ENCODE measurements at regions not wholly inside any gene's neighbourhood (a gene's known extent, or its start where the extent isn't known, plus 50 kb on each side); places are given as distances from the start of the nearest gene placed in this dataset.
"Not testable (repeated sequence)": the region's sequence is repeated elsewhere in the genome, so short reads cannot be mapped to it uniquely, and the experiment has no call there.

GRCh38 chr4:83213640-83214039, 71.0 kb downstream of the COQ2 start:
- no peak for DNase-seq

GRCh38 chr4:83212041-83212851, 72.4 kb downstream of the COQ2 start:
- no peak for DNase-seq

- DNase-seq: no peak
Measured at GRCh38 chr4:83209419-83209818, 75.2 kb downstream of the COQ2 start.

GRCh38 chr4:83208371-83209365, 75.9 kb downstream of the COQ2 start:
- DNase-seq: no peak

- peak in 1 of 2 experiments; percentile 71 for DNase-seq
Measured at GRCh38 chr4:83207497-83208101, 77.0 kb downstream of the COQ2 start.

- DNase-seq: no peak
Measured at GRCh38 chr4:83205760-83206159, 78.8 kb downstream of the COQ2 start.

GRCh38 chr4:83204731-83205130, 79.9 kb downstream of the COQ2 start:
- no peak for DNase-seq

- DNase-seq: no peak
Measured at GRCh38 chr4:83201761-83202160, 82.8 kb downstream of the COQ2 start.

- no peak for DNase-seq
Measured at GRCh38 chr4:83197555-83198235, 83.2 kb upstream of the PLAC8 start.

GRCh38 chr4:83196921-83197320, 82.4 kb upstream of the PLAC8 start:
- DNase-seq: no peak

- no peak for DNase-seq
Measured at GRCh38 chr4:83195269-83195668, 80.7 kb upstream of the PLAC8 start.

GRCh38 chr4:83194588-83194987, 80.1 kb upstream of the PLAC8 start:
- DNase-seq: not testable (repeated sequence)

- DNase-seq: no peak
Measured at GRCh38 chr4:83192634-83193033, 78.1 kb upstream of the PLAC8 start.

GRCh38 chr4:83191026-83191425, 76.5 kb upstream of the PLAC8 start:
- DNase-seq: no peak

- DNase-seq: no peak
Measured at GRCh38 chr4:83189631-83190136, 75.2 kb upstream of the PLAC8 start.

- no peak for DNase-seq
Measured at GRCh38 chr4:83180431-83180968, 66.0 kb upstream of the PLAC8 start.

GRCh38 chr4:83179205-83179604, 64.7 kb upstream of the PLAC8 start:
- no peak for DNase-seq

GRCh38 chr4:83178029-83178428, 63.5 kb upstream of the PLAC8 start:
- DNase-seq: no peak

- no peak for DNase-seq
Measured at GRCh38 chr4:83177182-83177581, 62.7 kb upstream of the PLAC8 start.

- DNase-seq: no peak
Measured at GRCh38 chr4:83174844-83175414, 60.4 kb upstream of the PLAC8 start.

- DNase-seq: no peak
Measured at GRCh38 chr4:83172371-83172770, 57.8 kb upstream of the PLAC8 start.

Data from SW 1271 (cell line).